HCT116 (cell line): ENCODE measurements at regions not wholly inside any gene's neighbourhood (a gene's known extent, or its start where the extent isn't known, plus 50 kb on each side); places are given as distances from the start of the nearest gene placed in this dataset.

Source experiments
- ATAC-seq: fragments of 200-7000 bp; cut with Tn5 transposase; 2 replicates; pipeline ENCODE4 v1.9.1; 2020; ENCODE audit warnings: mild to moderate bottlenecking, moderate library complexity
- BruUV-seq: library from RNA; stranded (reverse); fragments of 400-500 nt; replicated peaks from 2 replicates; lab custom pipeline; 2021; lab: Mats Ljungman, UMichigan
- CTCF ChIA-PET: fragments of 300-600 bp; sonication (Branson Sonifier 250); formaldehyde crosslinking; loops from one replicate; lab custom pipeline; 2021; ENCODE audit warnings: antibody characterized with exemption; lab: Charles Lee
- POLR2A ChIA-PET: fragments of 300-600, 350-600 bp; sonication (Branson Sonifier 250); formaldehyde crosslinking; loops from one replicate; lab custom pipeline; 2021; ENCODE audit warnings: antibody characterized with exemption; lab: Charles Lee
- RAD21 ChIA-PET, 2 experiments: fragments of 300-600 bp; sonication (Branson Sonifier 250); formaldehyde crosslinking; loops; one replicate each; lab custom pipeline; 2023; ENCODE audit warnings: low total read pairs in 2 of 2; ENCODE audit not compliant: uncharacterized antibody in 2 of 2, unreplicated experiment in 2 of 2, low non-redundant PET in 1 of 2; lab: Charles Lee
- DNase-seq: peaks from one replicate; pipeline ENCODE4 v3.0.0-alpha.2; 2010; ENCODE audit warnings: low read depth, low spot score
- H2AFZ ChIP-seq: fragments of 200-600 bp; shearing (Covaris generic), sonication (generic); 2 replicates; pipeline ENCODE4 v1.6.1; 2017; ENCODE audit warnings: low read depth, mixed run types, mixed read lengths, antibody characterized with exemption, low read length; ENCODE audit not compliant: poor library complexity, severe bottlenecking
- H3K27ac ChIP-seq: 2 replicates; pipeline ENCODE4 v1.5.1; 2012; ENCODE audit warnings: low read depth, low read length
- H3K27me3 ChIP-seq: fragments of 200-600 bp; sonication (generic); 2 replicates; pipeline ENCODE4 v1.6.1; 2016; ENCODE audit warnings: mixed run types, low read length, mixed read lengths; ENCODE audit not compliant: insufficient read depth
- H3K36me3 ChIP-seq, 2 experiments: fragments of 200-500 bp in 1 of 2; fragments of 200-600 bp in 1 of 2; sonication (Bioruptor generic) in 1 of 2; sonication (generic) in 1 of 2; 2 replicates each; pipeline versions ENCODE4 v1.5.1 to v1.6.1; 2014 to 2016; ENCODE audit warnings: low read length in 2 of 2, inconsistent platforms in 1 of 2, mixed read lengths in 1 of 2, mixed run types in 1 of 2; ENCODE audit not compliant: insufficient read depth in 2 of 2, control insufficient read depth in 1 of 2
- H3K4me1 ChIP-seq, 2 experiments: fragments of 200-600 bp in 1 of 2; sonication (generic) in 1 of 2; 2 replicates each; pipeline versions ENCODE4 v1.5.1 to v1.6.1; 2012 to 2017; ENCODE audit warnings: low read length in 2 of 2, inconsistent platforms in 1 of 2, mild to moderate bottlenecking in 1 of 2, mixed read lengths in 1 of 2, mixed run types in 1 of 2, moderate library complexity in 1 of 2; ENCODE audit not compliant: insufficient read depth in 2 of 2, control insufficient read depth in 1 of 2
- H3K4me2 ChIP-seq: fragments of 200-600 bp; sonication (generic); 2 replicates; pipeline ENCODE4 v1.6.1; 2017; ENCODE audit warnings: mixed run types, low read length, mixed read lengths
- H3K4me3 ChIP-seq, 2 experiments: fragments of 200-600 bp in 1 of 2; sonication (generic) in 1 of 2; replicated peaks in 1 of 2; 2 replicates each; pipeline ENCODE4 v1.5.1; 2011 to 2016; ENCODE audit warnings: low read length in 2 of 2, control low read depth in 1 of 2, low read depth in 1 of 2, mild to moderate bottlenecking in 1 of 2, mixed read lengths in 1 of 2, mixed run types in 1 of 2
- H3K79me2 ChIP-seq: fragments of 200-600 bp; sonication (generic); 2 replicates; pipeline ENCODE4 v1.6.1; 2017; ENCODE audit warnings: mild to moderate bottlenecking, mixed run types, low read length, moderate library complexity, mixed read lengths; ENCODE audit not compliant: insufficient read depth
- H3K9ac ChIP-seq: fragments of 200-600 bp; sonication (generic); 2 replicates; pipeline ENCODE4 v1.6.1; 2016; ENCODE audit warnings: low read length, mixed read lengths
- H3K9me2 ChIP-seq: fragments of 200-600 bp; sonication (generic), shearing (Covaris generic); 2 replicates; pipeline ENCODE4 v1.6.1; 2017; ENCODE audit warnings: mixed run types, mild to moderate bottlenecking, moderate library complexity; ENCODE audit not compliant: insufficient read depth
- H3K9me3 ChIP-seq, 2 experiments: fragments of 200-500 bp in 1 of 2; fragments of 200-600 bp in 1 of 2; sonication (Bioruptor generic) in 1 of 2; sonication (generic) in 1 of 2; 2 replicates each; pipeline ENCODE4 v1.6.1; 2014 to 2017; ENCODE audit warnings: low read length in 2 of 2, mixed read lengths in 2 of 2, inconsistent platforms in 1 of 2, low read depth in 1 of 2, mild to moderate bottlenecking in 1 of 2, mixed run types in 1 of 2, moderate library complexity in 1 of 2; ENCODE audit not compliant: control insufficient read depth in 1 of 2, insufficient read depth in 1 of 2
- H4K20me1 ChIP-seq: fragments of 200-600 bp; sonication (generic), shearing (Covaris generic); 2 replicates; pipeline ENCODE4 v1.6.1; 2017; ENCODE audit warnings: mixed run types, mild to moderate bottlenecking, moderate library complexity; ENCODE audit not compliant: insufficient read depth
- CEBPB ChIP-seq: IDR thresholded peaks from 2 replicates; pipeline ENCODE4 v1.6.1; 2012; ENCODE audit warnings: low read depth
- EGR1 ChIP-seq: IDR thresholded peaks from 2 replicates; pipeline ENCODE4 v1.6.1; 2012; ENCODE audit warnings: low read depth
- ELF1 ChIP-seq: IDR thresholded peaks from 2 replicates; pipeline ENCODE4 v1.6.1; 2012; ENCODE audit warnings: low read depth, borderline replicate concordance
- EZH2 ChIP-seq: fragments of 200-600 bp; sonication (generic); IDR thresholded peaks from 2 replicates; pipeline ENCODE4 v1.6.1; 2017; ENCODE audit warnings: antibody characterized with exemption, mixed run types
- RAD21 ChIP-seq: IDR thresholded peaks from 2 replicates; pipeline ENCODE4 v1.6.1; 2012; ENCODE audit warnings: low read depth, mild to moderate bottlenecking
- SP1 ChIP-seq: IDR thresholded peaks from 2 replicates; pipeline ENCODE4 v1.6.1; 2012; ENCODE audit warnings: low read depth
- YY1 ChIP-seq: IDR thresholded peaks from 2 replicates; pipeline ENCODE4 v1.6.1; 2011; ENCODE audit warnings: low read length, low read depth, moderate library complexity, mild to moderate bottlenecking; ENCODE audit not compliant: insufficient replicate concordance; ENCODE audit errors: extremely low read depth
- ZNF274 ChIP-seq: fragments of 200-500 bp; sonication (Bioruptor generic); IDR thresholded peaks from 2 replicates; pipeline ENCODE4 v1.6.1; 2014; ENCODE audit warnings: mild to moderate bottlenecking, low read depth, low read length, inconsistent platforms
- intact Hi-C: fragments of 100-400 bp; cut with micrococcal nuclease; formaldehyde crosslinking; loops from 2 replicates; pipeline ENCODE4 v1.10.0; 2022
- TF ChIP-seq, protein P1 (sequence below): IDR thresholded peaks from 2 replicates; pipeline ENCODE4 v1.6.1; 2012
- TF ChIP-seq, protein P2 (sequence below), 3 experiments: fragments of 200-600 bp in 1 of 3; sonication (generic) in 1 of 3; IDR thresholded peaks in 2 of 3; conservative IDR thresholded peaks in 1 of 3; 2 replicates each; pipeline ENCODE4 v1.5.1; 2012 to 2017; ENCODE audit warnings: low read depth in 2 of 3, low read length in 2 of 3, antibody characterized with exemption in 1 of 3, borderline replicate concordance in 1 of 3, control low read depth in 1 of 3, mild to moderate bottlenecking in 1 of 3, mixed read lengths in 1 of 3, mixed run types in 1 of 3, moderate library complexity in 1 of 3; ENCODE audit not compliant: insufficient read depth in 1 of 3
- TF ChIP-seq, protein P3 (sequence below): IDR thresholded peaks from 2 replicates; pipeline ENCODE4 v1.6.1; 2012

DNA sequence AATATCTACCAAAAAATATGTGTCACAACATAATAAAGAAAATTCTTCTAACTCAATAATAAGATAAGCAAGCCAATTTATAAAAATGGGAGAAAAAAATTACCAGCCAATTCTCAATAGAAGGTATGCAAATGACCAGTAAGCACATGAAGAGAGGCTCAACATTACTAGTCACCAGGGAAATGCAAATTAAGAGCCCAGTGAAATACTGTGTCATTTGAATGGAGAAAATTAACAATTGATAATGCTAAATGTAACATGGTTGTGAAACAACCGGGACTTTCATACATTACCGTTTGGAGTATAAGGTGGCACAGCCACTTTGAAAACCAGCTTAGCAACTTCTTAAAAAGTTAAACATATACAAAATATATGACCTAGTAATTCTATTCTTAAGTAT lies 460.7 kb downstream of the IGSF11 start:
- Histone ChIP-seq H3K4me1 (no peaks in the 10 kb centered on the region), H3K4me3 (no peak overlapping the region), H3K27me3 (no peaks in the 10 kb centered on the region), H3K9ac (no peak overlapping the region), H4K20me1 (no peaks in the 10 kb centered on the region), H3K4me2 (no peak overlapping the region), H3K9me3 (no peaks in the 10 kb centered on the region), H3K36me3 (0 out of 4 replicates have a peak, but pooled peaks cover 0 to 5% of the 10 kb centered on the region in 2 experiments), H3K27ac (no peak overlapping the region), H2AFZ (no peak overlapping the region), H3K79me2 (no peaks in the 10 kb centered on the region), H3K9me2 (no peaks in the 10 kb centered on the region)
- ChIA-PET RAD21 (no interaction called here), POLR2A (no interaction called here), CTCF (no interaction called here)
- no peak for TF ChIP-seq EGR1
- no peak for TF ChIP-seq CEBPB
- no peak for TF ChIP-seq RAD21
- TF ChIP-seq ZNF274: no peak
- TF ChIP-seq, protein P1, sequence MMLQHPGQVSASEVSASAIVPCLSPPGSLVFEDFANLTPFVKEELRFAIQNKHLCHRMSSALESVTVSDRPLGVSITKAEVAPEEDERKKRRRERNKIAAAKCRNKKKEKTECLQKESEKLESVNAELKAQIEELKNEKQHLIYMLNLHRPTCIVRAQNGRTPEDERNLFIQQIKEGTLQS: no peak
- TF ChIP-seq, protein P2, sequence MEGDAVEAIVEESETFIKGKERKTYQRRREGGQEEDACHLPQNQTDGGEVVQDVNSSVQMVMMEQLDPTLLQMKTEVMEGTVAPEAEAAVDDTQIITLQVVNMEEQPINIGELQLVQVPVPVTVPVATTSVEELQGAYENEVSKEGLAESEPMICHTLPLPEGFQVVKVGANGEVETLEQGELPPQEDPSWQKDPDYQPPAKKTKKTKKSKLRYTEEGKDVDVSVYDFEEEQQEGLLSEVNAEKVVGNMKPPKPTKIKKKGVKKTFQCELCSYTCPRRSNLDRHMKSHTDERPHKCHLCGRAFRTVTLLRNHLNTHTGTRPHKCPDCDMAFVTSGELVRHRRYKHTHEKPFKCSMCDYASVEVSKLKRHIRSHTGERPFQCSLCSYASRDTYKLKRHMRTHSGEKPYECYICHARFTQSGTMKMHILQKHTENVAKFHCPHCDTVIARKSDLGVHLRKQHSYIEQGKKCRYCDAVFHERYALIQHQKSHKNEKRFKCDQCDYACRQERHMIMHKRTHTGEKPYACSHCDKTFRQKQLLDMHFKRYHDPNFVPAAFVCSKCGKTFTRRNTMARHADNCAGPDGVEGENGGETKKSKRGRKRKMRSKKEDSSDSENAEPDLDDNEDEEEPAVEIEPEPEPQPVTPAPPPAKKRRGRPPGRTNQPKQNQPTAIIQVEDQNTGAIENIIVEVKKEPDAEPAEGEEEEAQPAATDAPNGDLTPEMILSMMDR (IDR thresholded peaks at IDR 0.05 in 2 of 3, conservative IDR thresholded peaks at IDR 0.05 in 1 of 3; ENCODE audit: borderline replicate concordance in 1 of 3, insufficient read depth in 1 of 3, low read depth in 2 of 3, low read length in 2 of 3): no peak
- TF ChIP-seq, protein P3, sequence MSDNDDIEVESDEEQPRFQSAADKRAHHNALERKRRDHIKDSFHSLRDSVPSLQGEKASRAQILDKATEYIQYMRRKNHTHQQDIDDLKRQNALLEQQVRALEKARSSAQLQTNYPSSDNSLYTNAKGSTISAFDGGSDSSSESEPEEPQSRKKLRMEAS: no peak
- no peak for TF ChIP-seq ELF1
- no peak for TF ChIP-seq YY1
- TF ChIP-seq SP1: no peak
- no peak for TF ChIP-seq EZH2
- intact Hi-C loops: no loop called here
- no peak for ATAC-seq
- no TSS peak for BruUV-seq
- no peak for DNase-seq
